ENCODE measurements at regions not wholly inside any gene's neighbourhood (a gene's known extent, or its start where the extent isn't known, plus 50 kb on each side); places are given as distances from the start of the nearest gene placed in this dataset.

DNA sequence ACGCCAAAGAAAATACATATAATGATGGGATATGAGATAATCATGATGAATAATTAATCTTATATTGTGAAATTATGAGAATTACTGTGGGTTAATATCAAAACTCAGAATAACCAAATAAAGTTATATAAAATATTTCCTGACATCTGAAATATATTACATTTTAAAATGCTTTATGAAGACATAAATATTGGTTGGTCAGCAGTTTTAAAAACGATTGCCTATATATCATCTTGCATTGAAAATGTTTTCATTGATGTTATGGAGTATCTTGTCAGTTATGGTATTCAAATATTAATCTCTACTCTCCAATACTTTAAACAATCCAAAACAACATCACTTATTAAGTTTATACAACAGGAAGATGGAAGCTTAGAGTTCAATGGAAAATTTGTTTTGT, 228.1 kb upstream of the FERD3L start:
- TF ChIP-seq, protein P1, sequence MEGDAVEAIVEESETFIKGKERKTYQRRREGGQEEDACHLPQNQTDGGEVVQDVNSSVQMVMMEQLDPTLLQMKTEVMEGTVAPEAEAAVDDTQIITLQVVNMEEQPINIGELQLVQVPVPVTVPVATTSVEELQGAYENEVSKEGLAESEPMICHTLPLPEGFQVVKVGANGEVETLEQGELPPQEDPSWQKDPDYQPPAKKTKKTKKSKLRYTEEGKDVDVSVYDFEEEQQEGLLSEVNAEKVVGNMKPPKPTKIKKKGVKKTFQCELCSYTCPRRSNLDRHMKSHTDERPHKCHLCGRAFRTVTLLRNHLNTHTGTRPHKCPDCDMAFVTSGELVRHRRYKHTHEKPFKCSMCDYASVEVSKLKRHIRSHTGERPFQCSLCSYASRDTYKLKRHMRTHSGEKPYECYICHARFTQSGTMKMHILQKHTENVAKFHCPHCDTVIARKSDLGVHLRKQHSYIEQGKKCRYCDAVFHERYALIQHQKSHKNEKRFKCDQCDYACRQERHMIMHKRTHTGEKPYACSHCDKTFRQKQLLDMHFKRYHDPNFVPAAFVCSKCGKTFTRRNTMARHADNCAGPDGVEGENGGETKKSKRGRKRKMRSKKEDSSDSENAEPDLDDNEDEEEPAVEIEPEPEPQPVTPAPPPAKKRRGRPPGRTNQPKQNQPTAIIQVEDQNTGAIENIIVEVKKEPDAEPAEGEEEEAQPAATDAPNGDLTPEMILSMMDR (IDR thresholded peaks at IDR 0.05): no peak
- TF ChIP-seq POLR2A (IDR thresholded peaks at IDR 0.05): no peak
